WERI-Rb-1 (cell line): ENCODE measurements at regions not wholly inside any gene's neighbourhood (a gene's known extent, or its start where the extent isn't known, plus 50 kb on each side); places are given as distances from the start of the nearest gene placed in this dataset.

Source experiments
- DNase-seq: peaks from one replicate; pipeline ENCODE4 v3.0.0-alpha.2; 2020
- H3K27ac ChIP-seq: fragments of 250-450 bp; sonication (Bioruptor Pico); 2 replicates; pipeline ENCODE4 v1.5.1; 2020; ENCODE audit warnings: mild to moderate bottlenecking, moderate library complexity
- H3K27me3 ChIP-seq: fragments of 250-450 bp; sonication (Bioruptor Pico); 2 replicates; pipeline ENCODE4 v1.5.1; 2021; ENCODE audit warnings: mild to moderate bottlenecking, low read depth, moderate library complexity; ENCODE audit not compliant: insufficient read depth, severe bottlenecking
- H3K36me3 ChIP-seq: fragments of 250-450 bp; sonication (Bioruptor Pico); 2 replicates; pipeline ENCODE4 v1.5.1; 2020; ENCODE audit warnings: mild to moderate bottlenecking, moderate library complexity
- H3K4me3 ChIP-seq: 2 replicates; pipeline ENCODE4 v1.5.1; 2011; ENCODE audit warnings: low read depth, mild to moderate bottlenecking, control low read depth, low read length
- H3K9me3 ChIP-seq: fragments of 250-450 bp; sonication (Bioruptor Pico); 2 replicates; pipeline ENCODE4 v1.5.1; 2021; ENCODE audit warnings: mild to moderate bottlenecking, moderate library complexity; ENCODE audit not compliant: severe bottlenecking
- TF ChIP-seq, protein P1 (sequence below): IDR thresholded peaks from 2 replicates; pipeline ENCODE4 v1.5.1; 2011; ENCODE audit warnings: low read depth, mild to moderate bottlenecking, control low read depth, inconsistent platforms, low read length

DNA sequence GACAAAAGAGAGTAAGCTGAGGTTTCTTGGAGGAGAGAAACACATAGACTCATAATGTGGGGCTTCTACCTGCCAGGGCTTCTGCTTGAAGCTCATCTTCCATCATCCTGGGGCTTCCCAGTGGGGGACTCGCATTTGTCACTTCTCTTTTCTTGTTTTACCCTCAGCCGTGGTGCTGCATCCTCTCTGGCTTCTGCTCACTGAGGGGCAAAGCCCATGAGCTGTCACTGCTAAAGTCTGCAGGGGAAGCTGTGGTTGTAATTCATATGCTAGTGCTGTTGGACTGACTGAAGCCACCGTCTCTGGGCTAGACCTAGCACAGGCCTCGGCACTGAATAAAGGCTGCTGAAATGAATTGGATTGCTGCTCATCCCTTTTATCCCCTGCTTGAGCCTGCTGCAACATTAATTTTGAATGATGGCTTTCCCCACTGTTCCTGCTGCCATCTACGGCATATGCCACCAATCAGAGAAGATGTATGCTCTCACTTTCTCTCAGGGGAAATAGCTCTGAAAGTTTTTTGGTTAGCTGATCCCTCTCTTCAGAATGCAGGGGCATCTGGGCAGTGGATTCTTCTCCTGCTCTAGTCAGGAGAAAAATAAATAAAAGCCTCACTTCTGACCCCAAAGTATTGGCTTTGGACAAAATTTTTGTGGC, 568.4 kb upstream of the MAP3K7 start:
- DNase-seq: no peak
- H3K4me3 ChIP-seq: no peak overlapping the region

GRCh38 chr6:91152824-91153223, 566.0 kb upstream of the MAP3K7 start:
- no peaks in the 10 kb centered on the region for H3K9me3 ChIP-seq
- TF ChIP-seq, protein P1, sequence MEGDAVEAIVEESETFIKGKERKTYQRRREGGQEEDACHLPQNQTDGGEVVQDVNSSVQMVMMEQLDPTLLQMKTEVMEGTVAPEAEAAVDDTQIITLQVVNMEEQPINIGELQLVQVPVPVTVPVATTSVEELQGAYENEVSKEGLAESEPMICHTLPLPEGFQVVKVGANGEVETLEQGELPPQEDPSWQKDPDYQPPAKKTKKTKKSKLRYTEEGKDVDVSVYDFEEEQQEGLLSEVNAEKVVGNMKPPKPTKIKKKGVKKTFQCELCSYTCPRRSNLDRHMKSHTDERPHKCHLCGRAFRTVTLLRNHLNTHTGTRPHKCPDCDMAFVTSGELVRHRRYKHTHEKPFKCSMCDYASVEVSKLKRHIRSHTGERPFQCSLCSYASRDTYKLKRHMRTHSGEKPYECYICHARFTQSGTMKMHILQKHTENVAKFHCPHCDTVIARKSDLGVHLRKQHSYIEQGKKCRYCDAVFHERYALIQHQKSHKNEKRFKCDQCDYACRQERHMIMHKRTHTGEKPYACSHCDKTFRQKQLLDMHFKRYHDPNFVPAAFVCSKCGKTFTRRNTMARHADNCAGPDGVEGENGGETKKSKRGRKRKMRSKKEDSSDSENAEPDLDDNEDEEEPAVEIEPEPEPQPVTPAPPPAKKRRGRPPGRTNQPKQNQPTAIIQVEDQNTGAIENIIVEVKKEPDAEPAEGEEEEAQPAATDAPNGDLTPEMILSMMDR: no peak
- no peak for DNase-seq
- no peak overlapping the region for H3K27ac ChIP-seq
- H3K36me3 ChIP-seq: no peaks in the 10 kb centered on the region
- H3K27me3 ChIP-seq: no peaks in the 10 kb centered on the region
- no peak overlapping the region for H3K4me3 ChIP-seq

More for the DNA sequence above, 568.4 kb upstream of the MAP3K7 start:
- H3K27me3 ChIP-seq: no peaks in the 10 kb centered on the region
- no peaks in the 10 kb centered on the region for H3K9me3 ChIP-seq
- no peak overlapping the region for H3K27ac ChIP-seq
- TF ChIP-seq, protein P1: no peak
- no peaks in the 10 kb centered on the region for H3K36me3 ChIP-seq

GRCh38 chr6:91149956-91150705, 563.3 kb upstream of the MAP3K7 start:
- no peak overlapping the region for H3K27ac ChIP-seq
- no peak overlapping the region for H3K4me3 ChIP-seq
- H3K27me3 ChIP-seq: no peaks in the 10 kb centered on the region

GRCh38 chr6:91149246-91149955, 562.5 kb upstream of the MAP3K7 start:
- Histone ChIP-seq H3K9me3 (no peaks in the 10 kb centered on the region), H3K36me3 (no peaks in the 10 kb centered on the region), H3K4me3 (no peak overlapping the region), H3K27ac (no peak overlapping the region), H3K27me3 (no peaks in the 10 kb centered on the region)
- TF ChIP-seq, protein P1: no peak
- no peak for DNase-seq

More at GRCh38 chr6:91149956-91150705, 563.3 kb upstream of the MAP3K7 start:
- H3K9me3 ChIP-seq: no peaks in the 10 kb centered on the region
- no peaks in the 10 kb centered on the region for H3K36me3 ChIP-seq
- TF ChIP-seq, protein P1: no peak
- DNase-seq: no peak

GRCh38 chr6:91144126-91144525, 557.3 kb upstream of the MAP3K7 start:
- no peak for DNase-seq
- H3K9me3 ChIP-seq: no peaks in the 10 kb centered on the region
- TF ChIP-seq, protein P1: no peak
- no peaks in the 10 kb centered on the region for H3K27me3 ChIP-seq
- no peak overlapping the region for H3K4me3 ChIP-seq
- H3K27ac ChIP-seq: no peak overlapping the region
- no peaks in the 10 kb centered on the region for H3K36me3 ChIP-seq
